Upper lobe of left lung (tissue), 4 donors: ENCODE measurements at regions not wholly inside any gene's neighbourhood (a gene's known extent, or its start where the extent isn't known, plus 50 kb on each side); places are given as distances from the start of the nearest gene placed in this dataset.

Experiments
- POLR2AphosphoS5 ChIP-seq, 2 donors: sonication (generic); formaldehyde crosslinking; IDR thresholded peaks; one replicate each; pipeline ENCODE4 v1.5.1; 2017; ENCODE audit warnings: antibody characterized with exemption in 2 of 2
- TF ChIP-seq, protein P1 (sequence below), 6 experiments: fragments of 450-650 bp in 4 of 6; fragments of 200-600 bp in 2 of 6; sonication (generic) in 2 of 6; IDR thresholded peaks; one replicate each; pipeline ENCODE4 v1.5.1; 2016 to 2019; ENCODE audit warnings: antibody characterized with exemption in 6 of 6

- TF ChIP-seq POLR2AphosphoS5 (IDR thresholded peaks at IDR 0.05): no peak
- TF ChIP-seq, protein P1, sequence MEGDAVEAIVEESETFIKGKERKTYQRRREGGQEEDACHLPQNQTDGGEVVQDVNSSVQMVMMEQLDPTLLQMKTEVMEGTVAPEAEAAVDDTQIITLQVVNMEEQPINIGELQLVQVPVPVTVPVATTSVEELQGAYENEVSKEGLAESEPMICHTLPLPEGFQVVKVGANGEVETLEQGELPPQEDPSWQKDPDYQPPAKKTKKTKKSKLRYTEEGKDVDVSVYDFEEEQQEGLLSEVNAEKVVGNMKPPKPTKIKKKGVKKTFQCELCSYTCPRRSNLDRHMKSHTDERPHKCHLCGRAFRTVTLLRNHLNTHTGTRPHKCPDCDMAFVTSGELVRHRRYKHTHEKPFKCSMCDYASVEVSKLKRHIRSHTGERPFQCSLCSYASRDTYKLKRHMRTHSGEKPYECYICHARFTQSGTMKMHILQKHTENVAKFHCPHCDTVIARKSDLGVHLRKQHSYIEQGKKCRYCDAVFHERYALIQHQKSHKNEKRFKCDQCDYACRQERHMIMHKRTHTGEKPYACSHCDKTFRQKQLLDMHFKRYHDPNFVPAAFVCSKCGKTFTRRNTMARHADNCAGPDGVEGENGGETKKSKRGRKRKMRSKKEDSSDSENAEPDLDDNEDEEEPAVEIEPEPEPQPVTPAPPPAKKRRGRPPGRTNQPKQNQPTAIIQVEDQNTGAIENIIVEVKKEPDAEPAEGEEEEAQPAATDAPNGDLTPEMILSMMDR (IDR thresholded peaks at IDR 0.05): no peak
Measured at GRCh38 chr2:173483137-173483536, 128.5 kb downstream of the CDCA7 start.
